Thyroid gland (tissue), 4 donors: ENCODE measurements at regions not wholly inside any gene's neighbourhood (a gene's known extent, or its start where the extent isn't known, plus 50 kb on each side); places are given as distances from the start of the nearest gene placed in this dataset.

Source experiments
- DNase-seq, 2 donors: peaks; one replicate each; pipeline ENCODE4 v3.0.0-alpha.2; 2019
- H3K27ac ChIP-seq, 3 donors: fragments of 200-600 bp; sonication (generic); 1 replicate in 2 of 3; 2 replicates in 1 of 3; pipeline ENCODE4 v1.5.1; 2016 to 2019; ENCODE audit warnings: mild to moderate bottlenecking in 1 of 3, moderate library complexity in 1 of 3
- H3K27me3 ChIP-seq: fragments of 200-600 bp; sonication (generic); one replicate; pipeline ENCODE4 v1.5.1; 2019
- H3K36me3 ChIP-seq, 2 donors: fragments of 200-600 bp; sonication (generic); one replicate each; pipeline ENCODE4 v1.5.1; 2016 to 2019
- H3K4me1 ChIP-seq, 2 donors: fragments of 200-600 bp; sonication (generic); one replicate each; pipeline ENCODE4 v1.5.1; 2017 to 2019
- H3K4me3 ChIP-seq, 3 donors: fragments of 200-600 bp; sonication (generic); replicated peaks in 1 of 3; 1 replicate in 2 of 3; 2 replicates in 1 of 3; pipeline ENCODE4 v1.5.1; 2016; ENCODE audit warnings: mild to moderate bottlenecking in 1 of 3
- H3K9me3 ChIP-seq: fragments of 200-600 bp; sonication (generic); one replicate; pipeline ENCODE4 v1.5.1; 2017
- POLR2A ChIP-seq, 2 donors: fragments of 450-650 bp; IDR thresholded peaks; one replicate each; pipeline ENCODE4 v1.6.1; 2017; ENCODE audit warnings: antibody characterized with exemption in 2 of 2, mild to moderate bottlenecking in 2 of 2, moderate library complexity in 1 of 2
- WGBS, 2 donors: methylation state at CpG; one replicate each; pipeline ENCODE4 v1.1.5; 2017; 5-methylcytosine and 5-hydroxymethylcytosine counted together
- intact Hi-C: fragments of 100-400 bp; cut with DNase I; formaldehyde crosslinking; loops from one replicate; pipeline ENCODE4 v1.15.1; 2023
- TF ChIP-seq, protein P1 (sequence below), 6 experiments: fragments of 200-600 bp in 3 of 6; fragments of 450-650 bp in 3 of 6; sonication (generic) in 3 of 6; IDR thresholded peaks; one replicate each; pipeline ENCODE4 v1.5.1; 2016 to 2019; ENCODE audit warnings: antibody characterized with exemption in 6 of 6, mild to moderate bottlenecking in 2 of 6, inconsistent platforms in 1 of 6, moderate library complexity in 1 of 6

DNA sequence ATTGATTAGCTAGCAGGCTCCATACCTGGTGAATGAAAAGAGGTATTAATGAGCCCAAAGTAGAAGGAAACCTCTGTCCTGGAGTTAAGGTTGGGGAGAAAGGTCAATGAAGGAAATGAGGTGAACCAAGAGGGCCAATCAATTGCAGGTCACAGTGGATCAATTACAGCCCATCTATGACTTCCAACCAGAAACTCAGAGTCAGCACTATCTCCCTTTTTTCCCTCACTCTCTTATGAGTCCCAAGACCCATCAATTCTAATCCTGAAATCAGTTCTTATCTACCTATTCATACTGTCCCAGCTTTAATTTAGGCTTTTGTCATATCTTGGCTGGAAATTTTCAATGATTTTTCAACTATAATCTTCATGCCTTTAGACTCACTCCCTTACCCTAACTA lies 433.2 kb upstream of the PKN2 start:
- no peak overlapping the region for H3K4me3 ChIP-seq
- H3K27ac ChIP-seq, result no peak overlapping the region
- H3K27me3 ChIP-seq, result no peaks in the 10 kb centered on the region
- no peaks in the 10 kb centered on the region for H3K9me3 ChIP-seq
- DNase-seq, result no peak
- TF ChIP-seq, protein P1, sequence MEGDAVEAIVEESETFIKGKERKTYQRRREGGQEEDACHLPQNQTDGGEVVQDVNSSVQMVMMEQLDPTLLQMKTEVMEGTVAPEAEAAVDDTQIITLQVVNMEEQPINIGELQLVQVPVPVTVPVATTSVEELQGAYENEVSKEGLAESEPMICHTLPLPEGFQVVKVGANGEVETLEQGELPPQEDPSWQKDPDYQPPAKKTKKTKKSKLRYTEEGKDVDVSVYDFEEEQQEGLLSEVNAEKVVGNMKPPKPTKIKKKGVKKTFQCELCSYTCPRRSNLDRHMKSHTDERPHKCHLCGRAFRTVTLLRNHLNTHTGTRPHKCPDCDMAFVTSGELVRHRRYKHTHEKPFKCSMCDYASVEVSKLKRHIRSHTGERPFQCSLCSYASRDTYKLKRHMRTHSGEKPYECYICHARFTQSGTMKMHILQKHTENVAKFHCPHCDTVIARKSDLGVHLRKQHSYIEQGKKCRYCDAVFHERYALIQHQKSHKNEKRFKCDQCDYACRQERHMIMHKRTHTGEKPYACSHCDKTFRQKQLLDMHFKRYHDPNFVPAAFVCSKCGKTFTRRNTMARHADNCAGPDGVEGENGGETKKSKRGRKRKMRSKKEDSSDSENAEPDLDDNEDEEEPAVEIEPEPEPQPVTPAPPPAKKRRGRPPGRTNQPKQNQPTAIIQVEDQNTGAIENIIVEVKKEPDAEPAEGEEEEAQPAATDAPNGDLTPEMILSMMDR (IDR thresholded peaks at IDR 0.05), result no peak
- no peak for TF ChIP-seq POLR2A (IDR thresholded peaks at IDR 0.05)
- no peaks in the 10 kb centered on the region for H3K36me3 ChIP-seq
- intact Hi-C loops, result no loop called here
- H3K4me1 ChIP-seq, result no peaks in the 10 kb centered on the region

DNA sequence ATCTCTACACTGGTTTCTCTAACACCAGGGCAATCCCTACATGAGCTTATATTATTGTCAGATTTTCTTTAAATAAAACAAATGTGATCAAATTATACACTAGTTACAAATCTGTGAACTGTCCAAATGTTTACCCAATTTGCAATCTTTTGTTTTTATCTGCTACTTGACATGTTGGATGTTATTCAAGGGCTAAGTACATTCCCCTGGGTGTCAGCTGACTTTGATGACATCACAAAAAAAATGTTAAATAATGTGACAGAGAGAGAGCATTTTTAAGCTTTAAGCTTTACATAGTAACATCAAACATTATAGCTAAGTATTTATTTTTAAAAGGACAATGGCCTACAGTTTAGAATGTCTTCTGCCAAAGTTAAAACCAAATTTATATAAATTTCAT lies 431.3 kb upstream of the PKN2 start:
- Histone ChIP-seq H3K27me3 (no peaks in the 10 kb centered on the region), H3K9me3 (no peaks in the 10 kb centered on the region), H3K4me1 (no peaks in the 10 kb centered on the region), H3K36me3 (no peaks in the 10 kb centered on the region), H3K27ac (no peak overlapping the region), H3K4me3 (no peak overlapping the region)
- no peak for DNase-seq
- TF ChIP-seq, protein P1 (IDR thresholded peaks at IDR 0.05), result no peak
- TF ChIP-seq POLR2A (IDR thresholded peaks at IDR 0.05), result no peak
- intact Hi-C loops, result no loop called here

DNA sequence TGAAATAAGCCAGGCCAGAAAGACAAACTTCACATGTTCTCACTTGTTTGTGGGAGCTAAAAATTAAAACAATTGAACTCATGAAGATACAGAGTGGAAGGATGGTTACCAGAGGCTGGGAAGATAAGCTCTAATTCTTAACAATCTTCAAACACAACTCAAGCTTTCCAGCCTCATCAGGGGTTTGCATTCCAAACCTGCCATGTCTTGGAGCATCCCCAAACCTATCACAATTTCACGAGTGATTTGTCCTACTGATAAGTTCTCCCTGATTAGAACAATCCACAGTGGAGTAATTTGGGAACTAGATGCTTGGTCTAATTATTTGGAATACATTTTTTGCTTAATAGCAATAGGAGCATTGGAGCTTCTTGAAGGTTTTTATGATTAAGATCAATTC lies 418.5 kb upstream of the PKN2 start:
- no peak for DNase-seq
- TF ChIP-seq, protein P1 (IDR thresholded peaks at IDR 0.05), result no peak
- no peak for TF ChIP-seq POLR2A (IDR thresholded peaks at IDR 0.05)
- Histone ChIP-seq H3K4me3 (no peak overlapping the region), H3K27me3 (no peaks in the 10 kb centered on the region), H3K4me1 (no peaks in the 10 kb centered on the region), H3K36me3 (no peaks in the 10 kb centered on the region), H3K9me3 (no peaks in the 10 kb centered on the region), H3K27ac (no peak overlapping the region)
- intact Hi-C loops, result no loop called here
- WGBS, 2 donors, result 71 to 75% methylated on average over 1 of the region's 1 CpG

DNA sequence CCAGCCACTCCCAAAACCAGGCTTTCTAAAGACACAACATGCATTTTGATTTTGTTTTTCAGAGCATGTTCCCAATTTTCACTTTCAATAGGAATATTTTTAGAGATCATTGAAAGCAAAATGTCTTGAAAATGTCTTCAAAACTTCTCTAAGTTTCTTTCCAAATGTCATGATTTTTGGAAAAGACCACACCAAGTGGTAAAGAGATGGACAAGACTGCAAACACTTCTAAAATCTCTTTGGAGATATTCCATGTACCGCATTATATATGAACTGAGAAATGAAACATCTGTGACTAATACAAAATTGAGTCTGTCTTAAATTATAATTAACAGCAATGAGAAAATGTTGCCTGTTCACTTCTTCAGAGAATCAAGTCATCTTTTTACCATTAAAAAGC lies 418.0 kb upstream of the PKN2 start:
- Histone ChIP-seq H3K4me3 (no peak overlapping the region), H3K27me3 (no peaks in the 10 kb centered on the region), H3K4me1 (no peaks in the 10 kb centered on the region), H3K9me3 (no peaks in the 10 kb centered on the region), H3K36me3 (no peaks in the 10 kb centered on the region), H3K27ac (no peak overlapping the region)
- intact Hi-C loops, result no loop called here
- DNase-seq, result no peak
- WGBS, 2 donors, result 83 to 87% methylated on average over 1 of the region's 1 CpG
- TF ChIP-seq, protein P1 (IDR thresholded peaks at IDR 0.05), result no peak
- no peak for TF ChIP-seq POLR2A (IDR thresholded peaks at IDR 0.05)

DNA sequence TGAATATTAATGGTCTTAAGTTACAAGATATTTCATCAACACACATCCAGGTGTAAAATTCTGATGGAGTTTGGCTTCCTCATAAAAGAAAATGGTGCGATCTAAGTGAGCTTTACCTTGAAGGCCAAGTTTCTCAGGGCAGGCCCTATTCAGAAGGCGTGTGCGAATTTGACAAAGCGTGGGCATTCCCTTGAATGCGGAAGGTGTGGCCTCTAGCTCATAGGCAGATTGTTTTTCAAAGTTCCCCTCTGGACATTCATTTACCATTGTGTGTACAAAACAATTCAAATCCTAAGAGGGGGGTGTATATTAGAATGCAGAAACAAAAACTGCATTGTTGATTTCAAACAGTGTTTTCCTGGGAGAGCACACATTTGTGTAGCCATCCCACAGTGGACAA lies 411.9 kb upstream of the PKN2 start:
- intact Hi-C loops, result no loop called here

More for the DNA sequence above, 411.9 kb upstream of the PKN2 start:
- WGBS, 2 donors, result 95 to 98% methylated on average over 5 of the region's 5 CpGs
- Histone ChIP-seq H3K36me3 (no peaks in the 10 kb centered on the region), H3K9me3 (no peaks in the 10 kb centered on the region), H3K27me3 (no peaks in the 10 kb centered on the region), H3K4me3 (no peak overlapping the region), H3K27ac (no peak overlapping the region), H3K4me1 (no peaks in the 10 kb centered on the region)
- DNase-seq, result no peak
- no peak for TF ChIP-seq POLR2A (IDR thresholded peaks at IDR 0.05)
- TF ChIP-seq, protein P1 (IDR thresholded peaks at IDR 0.05), result no peak
